ENCODE measurements at regions not wholly inside any gene's neighbourhood (a gene's known extent, or its start where the extent isn't known, plus 50 kb on each side); places are given as distances from the start of the nearest gene placed in this dataset.

DNA sequence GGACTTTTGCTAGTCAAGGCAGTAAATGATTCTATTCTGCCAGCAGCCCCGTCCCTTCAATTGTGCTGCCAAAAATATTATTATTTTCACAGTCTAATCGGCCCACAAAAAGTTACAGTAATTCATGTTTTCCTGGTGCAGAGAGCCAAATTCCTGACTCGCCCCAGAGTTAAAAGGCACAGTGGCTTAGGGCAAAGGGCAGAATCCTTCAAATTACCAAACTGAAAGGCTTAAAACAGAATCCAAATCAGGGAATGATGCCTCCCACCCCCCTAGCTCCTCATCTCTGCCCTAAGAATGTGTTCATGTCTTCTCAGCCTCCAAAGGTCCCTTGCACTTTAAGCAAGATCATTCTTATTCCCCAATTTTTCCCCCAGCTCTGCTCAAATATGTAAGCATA lies 477.8 kb upstream of the PROK2 start:
- H3K36me3 Mint-ChIP-seq (ENCODE audit: unreplicated experiment) = no peaks in the 10 kb centered on the region
- TF ChIP-seq, protein P1, sequence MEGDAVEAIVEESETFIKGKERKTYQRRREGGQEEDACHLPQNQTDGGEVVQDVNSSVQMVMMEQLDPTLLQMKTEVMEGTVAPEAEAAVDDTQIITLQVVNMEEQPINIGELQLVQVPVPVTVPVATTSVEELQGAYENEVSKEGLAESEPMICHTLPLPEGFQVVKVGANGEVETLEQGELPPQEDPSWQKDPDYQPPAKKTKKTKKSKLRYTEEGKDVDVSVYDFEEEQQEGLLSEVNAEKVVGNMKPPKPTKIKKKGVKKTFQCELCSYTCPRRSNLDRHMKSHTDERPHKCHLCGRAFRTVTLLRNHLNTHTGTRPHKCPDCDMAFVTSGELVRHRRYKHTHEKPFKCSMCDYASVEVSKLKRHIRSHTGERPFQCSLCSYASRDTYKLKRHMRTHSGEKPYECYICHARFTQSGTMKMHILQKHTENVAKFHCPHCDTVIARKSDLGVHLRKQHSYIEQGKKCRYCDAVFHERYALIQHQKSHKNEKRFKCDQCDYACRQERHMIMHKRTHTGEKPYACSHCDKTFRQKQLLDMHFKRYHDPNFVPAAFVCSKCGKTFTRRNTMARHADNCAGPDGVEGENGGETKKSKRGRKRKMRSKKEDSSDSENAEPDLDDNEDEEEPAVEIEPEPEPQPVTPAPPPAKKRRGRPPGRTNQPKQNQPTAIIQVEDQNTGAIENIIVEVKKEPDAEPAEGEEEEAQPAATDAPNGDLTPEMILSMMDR (IDR thresholded peaks at IDR 0.05) = no peak
- DNase-seq (ENCODE audit: extremely low spot score, unreplicated experiment) = no peak
- peaks cover 35% of the 10 kb centered on the region for H3K4me1 Mint-ChIP-seq (ENCODE audit: unreplicated experiment)
- peaks cover 12% of the 10 kb centered on the region for H3K27me3 Mint-ChIP-seq (ENCODE audit: unreplicated experiment)
- H3K27ac Mint-ChIP-seq (ENCODE audit: unreplicated experiment) = no peak overlapping the region
- H3K4me3 Mint-ChIP-seq (ENCODE audit: unreplicated experiment) = no peak overlapping the region
- H3K9me3 Mint-ChIP-seq (ENCODE audit: unreplicated experiment) = no peaks in the 10 kb centered on the region

DNA sequence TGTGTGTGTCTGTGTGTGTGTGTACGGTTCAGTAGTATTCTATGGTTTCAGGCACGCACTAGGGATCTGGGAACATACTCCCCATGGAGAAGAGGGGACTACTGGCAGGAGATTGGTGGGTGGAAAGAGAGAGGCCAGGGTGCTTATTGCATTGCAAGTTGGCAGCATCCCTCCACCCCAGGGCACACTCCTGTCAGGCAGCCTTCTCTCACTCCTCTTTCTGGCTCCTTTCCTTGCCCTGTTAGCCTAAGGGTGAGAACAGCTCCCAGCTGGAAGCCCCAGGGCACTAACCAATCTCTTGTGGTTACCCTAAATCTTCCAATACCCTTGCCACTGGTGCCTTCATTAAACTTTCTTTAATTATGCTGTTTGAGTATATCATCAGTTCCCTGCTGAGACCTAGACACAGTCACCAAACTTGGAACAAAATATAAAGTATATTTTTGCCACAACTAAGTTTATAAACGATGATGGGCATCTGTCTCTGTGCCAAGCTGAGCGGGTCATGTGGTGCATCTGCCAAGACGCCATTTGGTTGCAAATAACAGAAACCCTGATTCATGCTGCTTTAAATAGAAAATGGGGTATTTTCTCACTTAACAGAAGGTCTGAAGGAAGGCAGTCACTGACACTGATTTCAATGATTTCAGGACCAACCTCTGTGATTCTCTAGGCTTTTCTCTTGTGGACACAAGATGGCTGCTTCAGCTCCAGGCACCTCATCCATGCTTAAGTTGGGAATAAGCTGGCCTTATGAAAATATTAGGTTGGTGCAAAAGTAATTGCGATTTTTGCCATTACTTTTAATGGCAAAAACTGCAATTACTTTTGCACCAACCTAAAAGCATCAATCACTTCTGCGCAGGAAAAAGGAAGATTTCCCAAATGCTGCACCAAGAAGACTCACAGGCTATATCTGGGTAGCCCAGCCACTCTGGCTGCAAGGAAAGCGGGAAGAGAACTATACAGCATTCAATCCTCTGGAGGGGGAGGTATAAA lies 476.9 kb upstream of the PROK2 start:
- H3K27me3 Mint-ChIP-seq (ENCODE audit: unreplicated experiment) = peaks cover 15% of the 10 kb centered on the region
- peaks cover 35% of the 10 kb centered on the region for H3K4me1 Mint-ChIP-seq (ENCODE audit: unreplicated experiment)
- DNase-seq (ENCODE audit: extremely low spot score, unreplicated experiment) = no peak
- no peaks in the 10 kb centered on the region for H3K9me3 Mint-ChIP-seq (ENCODE audit: unreplicated experiment)
- H3K36me3 Mint-ChIP-seq (ENCODE audit: unreplicated experiment) = no peaks in the 10 kb centered on the region
- H3K27ac Mint-ChIP-seq (ENCODE audit: unreplicated experiment) = peak overlapping the region; percentile 6
- TF ChIP-seq, protein P1 (IDR thresholded peaks at IDR 0.05) = no peak
- H3K4me3 Mint-ChIP-seq (ENCODE audit: unreplicated experiment) = no peak overlapping the region

DNA sequence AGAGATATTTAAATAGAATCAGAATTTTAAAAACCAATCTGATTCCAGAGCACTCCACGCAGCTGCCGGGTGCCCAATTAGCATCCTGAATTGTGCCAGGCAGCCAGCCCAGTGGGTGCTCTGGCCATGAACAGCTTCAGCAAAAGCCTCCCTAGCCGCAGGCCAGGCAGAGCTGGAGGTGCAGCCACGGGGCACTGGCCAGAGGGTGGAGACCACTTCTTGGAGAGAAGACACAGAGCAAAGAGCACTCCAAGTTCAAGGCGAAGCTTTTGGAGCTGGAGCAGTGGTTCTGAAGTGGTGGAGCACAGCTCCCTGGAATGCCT lies 475.6 kb upstream of the PROK2 start:
- Mint-ChIP-seq H3K9me3 (ENCODE audit: unreplicated experiment) (no peaks in the 10 kb centered on the region), H3K4me3 (ENCODE audit: unreplicated experiment) (no peak overlapping the region), H3K27ac (ENCODE audit: unreplicated experiment) (no peak overlapping the region), H3K4me1 (ENCODE audit: unreplicated experiment) (peaks cover 44% of the 10 kb centered on the region), H3K36me3 (ENCODE audit: unreplicated experiment) (no peaks in the 10 kb centered on the region), H3K27me3 (ENCODE audit: unreplicated experiment) (peaks cover 11% of the 10 kb centered on the region)
- TF ChIP-seq, protein P1 (IDR thresholded peaks at IDR 0.05) = no peak
- DNase-seq (ENCODE audit: extremely low spot score, unreplicated experiment) = no peak

DNA sequence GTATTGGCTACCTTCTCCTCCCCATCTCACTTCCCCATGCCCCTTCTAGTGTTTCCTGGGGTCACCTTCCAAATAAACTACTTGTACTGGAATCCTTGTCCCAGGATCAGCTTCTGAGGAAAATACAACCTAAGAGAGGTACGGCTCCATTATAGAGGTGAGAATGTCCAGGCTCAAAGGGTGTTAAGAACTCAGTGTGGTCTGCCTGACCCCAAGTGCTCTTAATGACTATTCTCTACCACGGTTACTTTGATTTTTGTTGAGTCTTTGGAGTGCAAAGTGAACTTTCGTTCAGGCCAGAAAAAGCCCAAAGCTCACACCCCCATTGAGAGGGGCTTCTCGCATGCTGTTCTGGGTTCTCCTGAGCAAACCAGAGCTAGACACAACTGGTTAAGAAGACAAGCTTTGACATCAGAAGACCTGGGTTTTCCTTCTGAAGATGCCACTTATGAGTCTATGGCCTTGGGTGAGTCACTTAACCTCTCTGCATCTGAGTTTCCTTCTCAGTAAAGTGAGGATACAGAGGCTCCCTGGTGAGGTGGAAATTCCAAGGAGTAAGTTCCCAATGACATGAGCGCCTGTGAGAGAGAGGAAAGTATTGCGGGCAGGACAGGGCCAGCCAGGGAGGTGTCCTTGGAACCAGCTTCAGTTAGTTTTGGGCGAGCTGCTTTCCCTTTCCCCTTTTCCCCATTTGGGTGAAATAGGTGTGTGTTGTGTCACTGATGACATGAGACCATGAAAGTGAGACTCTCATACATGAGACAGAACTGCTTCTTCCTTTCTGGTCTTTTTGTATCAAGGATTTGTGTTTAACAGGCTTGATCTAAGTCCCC lies 475.0 kb upstream of the PROK2 start:
- H3K27ac Mint-ChIP-seq (ENCODE audit: unreplicated experiment) = no peak overlapping the region
- H3K9me3 Mint-ChIP-seq (ENCODE audit: unreplicated experiment) = no peaks in the 10 kb centered on the region
- H3K27me3 Mint-ChIP-seq (ENCODE audit: unreplicated experiment) = peaks cover 9% of the 10 kb centered on the region
- H3K4me1 Mint-ChIP-seq (ENCODE audit: unreplicated experiment) = peaks cover 48% of the 10 kb centered on the region
- TF ChIP-seq, protein P1 (IDR thresholded peaks at IDR 0.05) = no peak
- no peaks in the 10 kb centered on the region for H3K36me3 Mint-ChIP-seq (ENCODE audit: unreplicated experiment)
- no peak for DNase-seq (ENCODE audit: extremely low spot score, unreplicated experiment)
- H3K4me3 Mint-ChIP-seq (ENCODE audit: unreplicated experiment) = no peak overlapping the region

Data from osteocyte (in vitro differentiated cells).